Upper lobe of left lung (tissue), 4 donors: ENCODE measurements at regions not wholly inside any gene's neighbourhood (a gene's known extent, or its start where the extent isn't known, plus 50 kb on each side); places are given as distances from the start of the nearest gene placed in this dataset.

Source experiments
- CTCF ChIP-seq, 6 experiments: fragments of 450-650 bp in 4 of 6; fragments of 200-600 bp in 2 of 6; sonication (generic) in 2 of 6; IDR thresholded peaks; one replicate each; pipeline ENCODE4 v1.5.1; 2016 to 2019; ENCODE audit warnings: antibody characterized with exemption in 6 of 6
- EP300 ChIP-seq, 4 donors: sonication (generic); formaldehyde crosslinking; IDR thresholded peaks; one replicate each; pipeline ENCODE4 v1.5.1; 2017; ENCODE audit warnings: antibody characterized with exemption in 4 of 4, control low read depth in 2 of 4
- POLR2A ChIP-seq, 4 donors: fragments of 450-650 bp; IDR thresholded peaks; one replicate each; pipeline ENCODE4 v1.5.1; 2016 to 2017; ENCODE audit warnings: antibody characterized with exemption in 4 of 4, mild to moderate bottlenecking in 2 of 4
- POLR2AphosphoS5 ChIP-seq, 2 donors: sonication (generic); formaldehyde crosslinking; IDR thresholded peaks; one replicate each; pipeline ENCODE4 v1.5.1; 2017; ENCODE audit warnings: antibody characterized with exemption in 2 of 2

GRCh38 chr13:111468037-111468959 is 147.9 kb downstream of the TEX29 start:
- TF ChIP-seq CTCF (IDR thresholded peaks at IDR 0.05) (no peak), POLR2A (IDR thresholded peaks at IDR 0.05) (no peak), EP300 (IDR thresholded peaks at IDR 0.05) (no peak), POLR2AphosphoS5 (IDR thresholded peaks at IDR 0.05) (no peak)
